ENCODE measurements at regions not wholly inside any gene's neighbourhood (a gene's known extent, or its start where the extent isn't known, plus 50 kb on each side); places are given as distances from the start of the nearest gene placed in this dataset.

DNA sequence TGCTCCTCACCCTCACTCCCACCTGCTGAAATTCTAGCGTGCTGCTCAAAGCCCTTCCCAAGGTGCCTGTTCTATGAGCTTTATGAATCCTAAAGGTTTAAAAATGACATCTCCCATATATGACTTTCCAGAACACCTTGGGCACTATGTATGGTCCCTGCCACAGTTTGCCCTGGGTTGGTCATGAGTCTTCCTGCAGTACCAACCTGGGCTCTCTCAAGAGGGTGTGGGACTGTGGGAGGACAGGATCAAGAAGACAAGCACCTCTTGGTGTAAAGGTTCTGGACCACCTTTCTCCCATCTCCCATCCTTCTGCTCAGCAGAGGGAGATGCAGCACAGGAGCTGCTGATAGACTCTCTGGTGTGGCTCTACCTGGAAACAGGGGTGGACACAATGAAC lies 134.1 kb downstream of the FCRL5 start:
- TF ChIP-seq, protein P1, sequence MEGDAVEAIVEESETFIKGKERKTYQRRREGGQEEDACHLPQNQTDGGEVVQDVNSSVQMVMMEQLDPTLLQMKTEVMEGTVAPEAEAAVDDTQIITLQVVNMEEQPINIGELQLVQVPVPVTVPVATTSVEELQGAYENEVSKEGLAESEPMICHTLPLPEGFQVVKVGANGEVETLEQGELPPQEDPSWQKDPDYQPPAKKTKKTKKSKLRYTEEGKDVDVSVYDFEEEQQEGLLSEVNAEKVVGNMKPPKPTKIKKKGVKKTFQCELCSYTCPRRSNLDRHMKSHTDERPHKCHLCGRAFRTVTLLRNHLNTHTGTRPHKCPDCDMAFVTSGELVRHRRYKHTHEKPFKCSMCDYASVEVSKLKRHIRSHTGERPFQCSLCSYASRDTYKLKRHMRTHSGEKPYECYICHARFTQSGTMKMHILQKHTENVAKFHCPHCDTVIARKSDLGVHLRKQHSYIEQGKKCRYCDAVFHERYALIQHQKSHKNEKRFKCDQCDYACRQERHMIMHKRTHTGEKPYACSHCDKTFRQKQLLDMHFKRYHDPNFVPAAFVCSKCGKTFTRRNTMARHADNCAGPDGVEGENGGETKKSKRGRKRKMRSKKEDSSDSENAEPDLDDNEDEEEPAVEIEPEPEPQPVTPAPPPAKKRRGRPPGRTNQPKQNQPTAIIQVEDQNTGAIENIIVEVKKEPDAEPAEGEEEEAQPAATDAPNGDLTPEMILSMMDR (IDR thresholded peaks at IDR 0.05; ENCODE audit: low read depth, low read length): no peak
- TF ChIP-seq EZH2phosphoT487 (IDR thresholded peaks at IDR 0.05; ENCODE audit: low read depth): no peak
- Histone ChIP-seq H3K36me3 (replicated peaks; ENCODE audit: low read depth, low read length) (no peaks in the 10 kb centered on the region), H3K4me3 (ENCODE audit: low read length) (no peak overlapping the region), H2AFZ (ENCODE audit: low read depth, low read length) (no peak overlapping the region), H3K9me3 (ENCODE audit: insufficient read depth, low read length) (no peaks in the 10 kb centered on the region), H3K27ac (ENCODE audit: low read length) (no peak overlapping the region), H3K4me1 (ENCODE audit: low read length) (no peaks in the 10 kb centered on the region), H3K27me3 (ENCODE audit: low read depth, low read length) (peaks cover 36% of the 10 kb centered on the region), H4K20me1 (ENCODE audit: insufficient read depth, low read length) (no peaks in the 10 kb centered on the region), H3K9ac (ENCODE audit: low read length) (no peak overlapping the region), H3K4me2 (ENCODE audit: low read length) (no peak overlapping the region), H3K79me2 (ENCODE audit: low read length) (no peaks in the 10 kb centered on the region)

DNA sequence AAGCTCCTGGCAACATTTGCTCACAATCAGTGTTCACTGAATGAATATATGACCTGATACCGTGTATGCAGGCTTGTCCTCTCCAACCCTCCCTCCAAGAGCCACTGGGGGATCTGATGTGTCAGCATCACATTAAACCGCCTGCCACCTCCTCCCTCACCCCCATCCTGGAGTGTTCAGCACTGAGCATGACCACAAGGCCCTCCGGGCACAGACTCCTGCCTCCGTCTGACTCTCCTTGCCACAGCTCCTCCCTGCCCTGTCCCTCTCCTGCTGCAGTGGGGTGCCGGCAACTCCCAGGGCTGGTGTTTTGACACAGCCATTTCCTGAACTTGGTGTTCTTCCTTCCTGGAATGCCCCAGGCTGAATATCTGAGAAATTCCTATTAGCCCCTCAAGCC lies 136.7 kb downstream of the FCRL5 start:
- Histone ChIP-seq H3K9me3 (ENCODE audit: insufficient read depth, low read length) (no peaks in the 10 kb centered on the region), H4K20me1 (ENCODE audit: insufficient read depth, low read length) (no peaks in the 10 kb centered on the region), H3K4me3 (ENCODE audit: low read length) (no peak overlapping the region), H3K4me2 (ENCODE audit: low read length) (no peak overlapping the region), H3K36me3 (replicated peaks; ENCODE audit: low read depth, low read length) (no peaks in the 10 kb centered on the region), H3K27ac (ENCODE audit: low read length) (no peak overlapping the region), H3K4me1 (ENCODE audit: low read length) (no peaks in the 10 kb centered on the region), H3K9ac (ENCODE audit: low read length) (no peak overlapping the region), H2AFZ (ENCODE audit: low read depth, low read length) (no peak overlapping the region), H3K27me3 (ENCODE audit: low read depth, low read length) (peaks cover 33% of the 10 kb centered on the region), H3K79me2 (ENCODE audit: low read length) (no peaks in the 10 kb centered on the region)
- TF ChIP-seq, protein P1 (IDR thresholded peaks at IDR 0.05; ENCODE audit: low read depth, low read length): no peak
- TF ChIP-seq EZH2phosphoT487 (IDR thresholded peaks at IDR 0.05; ENCODE audit: low read depth): no peak

DNA sequence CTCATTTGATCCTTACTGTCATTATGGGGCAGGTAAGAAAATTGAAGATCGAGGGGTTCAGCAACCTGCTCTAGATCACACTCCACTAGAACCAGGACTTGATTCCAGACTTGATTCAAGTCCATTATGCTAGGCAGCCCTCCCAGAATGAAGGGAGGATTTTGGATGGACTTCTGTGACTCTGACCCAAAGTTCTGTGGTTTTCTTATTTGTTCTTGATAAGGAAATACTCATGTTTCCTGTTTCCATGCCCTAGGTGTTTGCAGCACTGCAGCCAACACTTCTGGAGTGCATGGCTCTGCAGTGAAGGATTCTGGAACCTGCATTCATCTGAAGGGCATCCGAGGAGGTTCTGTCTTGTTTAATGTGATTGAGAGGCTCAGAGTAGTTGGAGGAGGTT lies 140.0 kb downstream of the FCRL5 start:
- no peak overlapping the region for H3K4me2 ChIP-seq (ENCODE audit: low read length)
- H2AFZ ChIP-seq (ENCODE audit: low read depth, low read length): no peak overlapping the region
- no peaks in the 10 kb centered on the region for H3K4me1 ChIP-seq (ENCODE audit: low read length)
- H3K27ac ChIP-seq (ENCODE audit: low read length): no peak overlapping the region
- H3K79me2 ChIP-seq (ENCODE audit: low read length): no peaks in the 10 kb centered on the region
- H3K27me3 ChIP-seq (ENCODE audit: low read depth, low read length): peaks cover 9% of the 10 kb centered on the region; the same call in 1 of the 2 replicates
- H3K9ac ChIP-seq (ENCODE audit: low read length): no peak overlapping the region
- no peak for TF ChIP-seq EZH2phosphoT487 (IDR thresholded peaks at IDR 0.05; ENCODE audit: low read depth)
- TF ChIP-seq, protein P1 (IDR thresholded peaks at IDR 0.05; ENCODE audit: low read depth, low read length): no peak
- H3K36me3 ChIP-seq (replicated peaks; ENCODE audit: low read depth, low read length): no peaks in the 10 kb centered on the region
- H4K20me1 ChIP-seq (ENCODE audit: insufficient read depth, low read length): no peaks in the 10 kb centered on the region
- H3K9me3 ChIP-seq (ENCODE audit: insufficient read depth, low read length): no peaks in the 10 kb centered on the region
- H3K4me3 ChIP-seq (ENCODE audit: low read length): no peak overlapping the region

DNA sequence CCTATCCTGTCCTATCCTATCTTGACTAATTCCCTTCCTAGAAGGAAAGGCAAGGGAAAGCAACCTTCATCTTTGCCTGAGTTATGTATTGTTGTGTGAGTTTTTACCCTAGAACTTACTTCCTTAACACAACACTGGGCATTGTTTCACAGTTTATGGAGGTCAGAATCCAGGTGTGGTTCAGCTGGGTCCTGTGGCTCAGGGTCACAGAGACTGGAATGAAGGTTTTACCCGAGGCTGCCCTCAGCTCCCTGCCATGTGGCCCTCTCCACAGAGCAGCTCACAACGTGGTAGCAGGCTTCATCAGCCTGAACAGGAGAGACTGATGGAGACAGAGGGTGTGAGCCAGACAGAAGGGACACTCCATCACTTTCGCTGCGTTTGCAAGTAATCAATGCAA lies 140.5 kb downstream of the FCRL5 start:
- H4K20me1 ChIP-seq (ENCODE audit: insufficient read depth, low read length): no peaks in the 10 kb centered on the region
- no peak overlapping the region for H3K27ac ChIP-seq (ENCODE audit: low read length)
- H3K9me3 ChIP-seq (ENCODE audit: insufficient read depth, low read length): no peaks in the 10 kb centered on the region
- H3K4me1 ChIP-seq (ENCODE audit: low read length): no peaks in the 10 kb centered on the region
- H3K4me3 ChIP-seq (ENCODE audit: low read length): no peak overlapping the region
- no peaks in the 10 kb centered on the region for H3K36me3 ChIP-seq (replicated peaks; ENCODE audit: low read depth, low read length)
- no peak overlapping the region for H2AFZ ChIP-seq (ENCODE audit: low read depth, low read length)
- H3K79me2 ChIP-seq (ENCODE audit: low read length): no peaks in the 10 kb centered on the region
- TF ChIP-seq EZH2phosphoT487 (IDR thresholded peaks at IDR 0.05; ENCODE audit: low read depth): no peak
- TF ChIP-seq, protein P1 (IDR thresholded peaks at IDR 0.05; ENCODE audit: low read depth, low read length): no peak
- H3K4me2 ChIP-seq (ENCODE audit: low read length): no peak overlapping the region
- H3K27me3 ChIP-seq (ENCODE audit: low read depth, low read length): peaks cover 9% of the 10 kb centered on the region; the same call in 1 of the 2 replicates
- no peak overlapping the region for H3K9ac ChIP-seq (ENCODE audit: low read length)

All from OCI-LY3 (cell line).